ENCODE measurements at regions not wholly inside any gene's neighbourhood (a gene's known extent, or its start where the extent isn't known, plus 50 kb on each side); places are given as distances from the start of the nearest gene placed in this dataset.
A peak's percentile ranks its signal among the peaks of the same experiment; 100 is the strongest.

DNA sequence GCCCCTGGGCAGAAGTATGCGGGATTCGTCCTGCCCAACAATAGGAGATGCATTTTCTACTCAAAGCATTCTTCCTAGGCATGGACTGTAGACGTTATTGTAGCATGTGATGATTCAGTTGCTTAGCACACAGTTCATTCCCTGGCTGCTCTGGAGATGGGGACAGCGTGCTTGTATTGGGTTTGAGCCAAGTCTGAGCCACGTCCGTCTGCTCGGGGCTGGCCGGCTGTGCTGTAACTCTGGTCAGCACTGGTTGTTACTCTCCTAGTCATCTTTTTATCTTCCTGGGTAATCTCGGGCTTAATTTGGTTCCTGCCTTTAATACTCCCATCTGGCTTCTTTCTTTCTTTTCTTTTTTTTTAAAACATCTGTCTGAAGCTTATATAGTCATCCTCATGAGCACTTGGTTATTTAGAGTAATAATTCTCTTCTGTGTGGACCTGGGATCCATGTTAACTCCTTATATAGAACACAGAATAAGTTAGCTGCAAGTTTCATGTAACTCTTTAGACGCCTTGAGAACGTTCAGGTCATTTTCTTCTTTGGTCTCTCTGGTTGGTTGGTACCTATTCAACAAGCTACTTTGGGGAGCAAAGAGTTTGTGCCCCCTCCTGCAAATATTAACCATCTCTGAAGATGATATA lies 118.8 kb upstream of the RPS23 start:
- Histone ChIP-seq H3K4me1 (peaks cover 0 to 5% (median 0%) of the 10 kb centered on the region in 4 donors), H3K9me3 (no peaks in the 10 kb centered on the region), H3K27me3 (no peaks in the 10 kb centered on the region), H3K27ac (peak overlapping the region in 2 of 4 donors; percentile 26 to 59), H3K4me3 (no peak overlapping the region), H3K36me3 (no peaks in the 10 kb centered on the region)
- peak; percentile 61 to 67 for DNase-seq (ENCODE audit: low spot score in 2 of 2)
- TF ChIP-seq POLR2A (IDR thresholded peaks at IDR 0.05): no peak
- TF ChIP-seq EP300 (IDR thresholded peaks at IDR 0.05): peak in 1 of 2 donors; percentile 76
- WGBS, 2 donors: 9 to 10% methylated on average over 11 of the region's 11 CpGs

DNA sequence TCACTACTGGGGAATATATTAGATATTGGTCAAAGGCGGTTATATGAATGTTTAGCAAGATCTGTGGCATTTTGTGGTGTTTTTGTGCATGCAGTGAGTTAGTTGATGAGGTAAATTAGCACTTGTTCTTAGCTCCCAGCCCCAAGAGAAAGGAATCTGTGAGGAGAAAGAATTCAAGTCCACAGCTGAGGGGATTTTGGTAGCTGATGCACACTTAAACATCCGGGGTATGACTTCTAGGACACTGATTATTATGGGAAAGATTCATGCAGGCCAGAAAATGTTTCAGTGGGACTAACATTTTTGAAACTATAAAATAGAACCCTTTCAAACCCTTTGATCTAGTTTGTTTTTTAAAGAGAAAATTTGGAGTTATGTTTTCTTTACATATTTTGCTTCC lies 118.2 kb upstream of the RPS23 start:
- WGBS, 2 donors: 70 to 74% methylated on average over 2 of the region's 2 CpGs
- H3K4me1 ChIP-seq: peaks cover 0 to 5% (median 0%) of the 10 kb centered on the region in 4 donors
- H3K36me3 ChIP-seq: no peaks in the 10 kb centered on the region
- no peaks in the 10 kb centered on the region for H3K9me3 ChIP-seq
- no peaks in the 10 kb centered on the region for H3K27me3 ChIP-seq
- peak overlapping the region in 2 of 4 donors; percentile 26 to 59 for H3K27ac ChIP-seq
- no peak for DNase-seq (ENCODE audit: low spot score in 2 of 2)
- TF ChIP-seq, protein P1, sequence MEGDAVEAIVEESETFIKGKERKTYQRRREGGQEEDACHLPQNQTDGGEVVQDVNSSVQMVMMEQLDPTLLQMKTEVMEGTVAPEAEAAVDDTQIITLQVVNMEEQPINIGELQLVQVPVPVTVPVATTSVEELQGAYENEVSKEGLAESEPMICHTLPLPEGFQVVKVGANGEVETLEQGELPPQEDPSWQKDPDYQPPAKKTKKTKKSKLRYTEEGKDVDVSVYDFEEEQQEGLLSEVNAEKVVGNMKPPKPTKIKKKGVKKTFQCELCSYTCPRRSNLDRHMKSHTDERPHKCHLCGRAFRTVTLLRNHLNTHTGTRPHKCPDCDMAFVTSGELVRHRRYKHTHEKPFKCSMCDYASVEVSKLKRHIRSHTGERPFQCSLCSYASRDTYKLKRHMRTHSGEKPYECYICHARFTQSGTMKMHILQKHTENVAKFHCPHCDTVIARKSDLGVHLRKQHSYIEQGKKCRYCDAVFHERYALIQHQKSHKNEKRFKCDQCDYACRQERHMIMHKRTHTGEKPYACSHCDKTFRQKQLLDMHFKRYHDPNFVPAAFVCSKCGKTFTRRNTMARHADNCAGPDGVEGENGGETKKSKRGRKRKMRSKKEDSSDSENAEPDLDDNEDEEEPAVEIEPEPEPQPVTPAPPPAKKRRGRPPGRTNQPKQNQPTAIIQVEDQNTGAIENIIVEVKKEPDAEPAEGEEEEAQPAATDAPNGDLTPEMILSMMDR (IDR thresholded peaks at IDR 0.05): no peak
- TF ChIP-seq POLR2A (IDR thresholded peaks at IDR 0.05) (no peak), EP300 (IDR thresholded peaks at IDR 0.05) (no peak)
- H3K4me3 ChIP-seq: no peak overlapping the region

DNA sequence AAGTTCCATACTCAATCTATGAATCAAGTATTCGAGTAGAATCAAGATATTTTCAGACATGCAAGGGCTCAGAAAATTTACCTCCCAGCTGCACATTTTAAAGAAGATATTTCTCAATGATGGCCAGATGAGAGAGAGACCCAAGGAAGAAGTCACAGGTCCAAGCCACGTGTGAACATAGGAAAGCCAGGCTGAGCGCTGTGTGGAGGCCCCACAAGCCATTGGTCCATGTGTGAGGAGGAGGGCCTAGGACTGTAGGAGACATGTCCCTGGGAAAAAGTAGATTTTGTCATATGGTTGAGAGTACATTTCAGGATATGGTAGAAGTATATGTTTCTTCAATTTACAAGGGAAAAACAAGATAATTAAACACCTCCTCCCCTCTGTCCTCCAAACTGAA lies 115.8 kb upstream of the RPS23 start:
- Histone ChIP-seq H3K9me3 (no peaks in the 10 kb centered on the region), H3K27ac (no peak overlapping the region), H3K27me3 (no peaks in the 10 kb centered on the region), H3K4me3 (no peak overlapping the region), H3K4me1 (peaks cover 0 to 5% (median 0%) of the 10 kb centered on the region in 4 donors), H3K36me3 (no peaks in the 10 kb centered on the region)
- WGBS, 2 donors: 86 to 94% methylated on average over 3 of the region's 3 CpGs
- TF ChIP-seq, protein P1 (IDR thresholded peaks at IDR 0.05): no peak
- TF ChIP-seq POLR2A (IDR thresholded peaks at IDR 0.05) (no peak), EP300 (IDR thresholded peaks at IDR 0.05) (no peak)
- no peak for DNase-seq (ENCODE audit: low spot score in 2 of 2)

DNA sequence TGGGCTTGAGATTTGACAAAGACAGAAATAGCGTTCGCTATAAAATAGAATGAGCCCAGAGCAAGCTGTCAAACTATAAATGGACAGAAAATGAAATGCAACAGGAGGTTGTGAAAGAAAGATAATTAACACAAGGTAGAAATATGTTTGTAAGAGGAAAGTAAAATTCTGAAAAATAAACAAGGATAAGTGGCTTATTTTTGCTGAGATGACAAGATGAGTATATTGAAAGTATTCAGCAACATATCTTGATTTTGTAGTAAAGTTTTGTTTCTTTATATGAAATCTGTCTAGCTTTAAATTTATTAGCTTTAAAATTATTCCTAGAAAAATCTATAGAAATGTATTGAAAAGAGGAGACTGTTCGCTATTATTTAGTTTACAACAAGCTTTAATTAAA lies 111.9 kb upstream of the RPS23 start:
- no peak for TF ChIP-seq EP300 (IDR thresholded peaks at IDR 0.05)
- no peak for TF ChIP-seq POLR2A (IDR thresholded peaks at IDR 0.05)
- TF ChIP-seq, protein P1 (IDR thresholded peaks at IDR 0.05): no peak
- Histone ChIP-seq H3K4me1 (peaks cover 0 to 10% (median 0%) of the 10 kb centered on the region in 4 donors), H3K9me3 (no peaks in the 10 kb centered on the region), H3K4me3 (no peak overlapping the region), H3K27ac (no peak overlapping the region), H3K27me3 (no peaks in the 10 kb centered on the region), H3K36me3 (no peaks in the 10 kb centered on the region)
- DNase-seq (ENCODE audit: low spot score in 2 of 2): no peak
- 95 to 97% methylated on average over 3 of the region's 3 CpGs for WGBS, 2 donors

DNA sequence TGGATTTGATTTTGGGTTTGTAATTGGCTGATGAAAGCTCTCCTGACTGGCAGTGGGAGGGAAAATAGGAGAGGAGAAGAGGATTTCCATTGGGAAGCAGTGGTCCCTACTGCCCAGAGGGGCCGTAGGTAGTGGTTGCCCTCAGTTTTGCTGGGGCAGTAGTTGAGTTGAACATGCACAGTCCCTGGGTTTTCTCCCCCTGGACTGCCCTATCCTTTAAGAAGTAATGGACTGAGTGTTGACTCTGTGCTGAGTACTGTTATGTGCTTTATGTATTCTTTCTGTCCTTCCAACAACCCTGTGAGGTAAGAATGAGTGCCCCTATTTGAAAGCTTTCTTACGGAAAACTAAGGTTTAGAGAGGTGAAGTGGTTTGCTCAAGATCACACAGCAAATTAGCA lies 111.2 kb upstream of the RPS23 start:
- peak overlapping the region in 1 of 4 donors; percentile 5 for H3K27ac ChIP-seq

More for the DNA sequence above, 111.2 kb upstream of the RPS23 start:
- WGBS, 2 donors: 94 to 98% methylated on average over 2 of the region's 2 CpGs
- peaks cover 0 to 17% (median 0%) of the 10 kb centered on the region in 4 donors for H3K4me1 ChIP-seq
- H3K36me3 ChIP-seq: no peaks in the 10 kb centered on the region
- TF ChIP-seq, protein P1 (IDR thresholded peaks at IDR 0.05): no peak
- TF ChIP-seq POLR2A (IDR thresholded peaks at IDR 0.05): no peak
- TF ChIP-seq EP300 (IDR thresholded peaks at IDR 0.05): no peak
- H3K4me3 ChIP-seq: no peak overlapping the region
- H3K9me3 ChIP-seq: no peaks in the 10 kb centered on the region
- H3K27me3 ChIP-seq: no peaks in the 10 kb centered on the region
- DNase-seq (ENCODE audit: low spot score in 2 of 2): no peak

Measured in tibial nerve (tissue), 4 donors.